ENCODE measurements at regions not wholly inside any gene's neighbourhood (a gene's known extent, or its start where the extent isn't known, plus 50 kb on each side); places are given as distances from the start of the nearest gene placed in this dataset.
"Not testable (repeated sequence)": the region's sequence is repeated elsewhere in the genome, so short reads cannot be mapped to it uniquely, and the experiment has no call there.

- intact Hi-C loops (cut with DNase I), result no loop called here
- TF ChIP-seq CTCF (IDR thresholded peaks at IDR 0.05), result no peak
- Histone ChIP-seq H3K4me3 (no peak overlapping the region), H3K9me3 (no peaks in the 10 kb centered on the region), H3K36me3 (ENCODE audit: insufficient read depth in 1 of 2, low read depth in 1 of 2) (no peaks in the 10 kb centered on the region), H3K4me1 (no peaks in the 10 kb centered on the region), H3K27me3 (ENCODE audit: insufficient read depth in 3 of 3, low read length in 2 of 3) (no peaks in the 10 kb centered on the region), H3K27ac (no peak overlapping the region)
- DNase-seq (no peak), ATAC-seq (no peak)
These were observed 80.0 kb downstream of the SHOX2 start for GRCh38 chr3:158026236-158026635.

GRCh38 chr3:158019897-158020296 lies 86.3 kb downstream of the SHOX2 start:
- H3K4me1 ChIP-seq; ATAC-seq; H3K27ac ChIP-seq; DNase-seq; H3K4me3 ChIP-seq; intact Hi-C loops (cut with DNase I); H3K9me3 ChIP-seq; H3K27me3 ChIP-seq (ENCODE audit: insufficient read depth in 3 of 3, low read length in 2 of 3); H3K36me3 ChIP-seq (ENCODE audit: insufficient read depth in 1 of 2, low read depth in 1 of 2): not testable (repeated sequence)
- WGBS, 3 donors, result 67 to 79% methylated on average over 5 to 12 of the region's 18 CpGs; no CpG with 5 or more reads in 1 of the 3 donors

GRCh38 chr3:158018462-158018861 lies 87.8 kb downstream of the SHOX2 start:
- no peaks in the 10 kb centered on the region for H3K9me3 ChIP-seq
- no peak overlapping the region for H3K4me3 ChIP-seq
- H3K27ac ChIP-seq, result no peak overlapping the region
- no peaks in the 10 kb centered on the region for H3K36me3 ChIP-seq (ENCODE audit: insufficient read depth in 1 of 2, low read depth in 1 of 2)
- H3K4me1 ChIP-seq, result no peaks in the 10 kb centered on the region
- no peaks in the 10 kb centered on the region for H3K27me3 ChIP-seq (ENCODE audit: insufficient read depth in 3 of 3, low read length in 2 of 3)
- DNase-seq (no peak), ATAC-seq (no peak)
- TF ChIP-seq CTCF (IDR thresholded peaks at IDR 0.05), result no peak
- intact Hi-C loops (cut with DNase I), result no loop called here
- 62 to 70% (median 67%) methylated on average over 1 of the region's 1 CpG for WGBS, 3 donors

GRCh38 chr3:158012901-158013300 lies 93.3 kb downstream of the SHOX2 start:
- no peak for TF ChIP-seq CTCF (IDR thresholded peaks at IDR 0.05)
- no peaks in the 10 kb centered on the region for H3K27me3 ChIP-seq (ENCODE audit: insufficient read depth in 3 of 3, low read length in 2 of 3)
- no peak for DNase-seq
- H3K4me3 ChIP-seq, result no peak overlapping the region
- H3K27ac ChIP-seq, result no peak overlapping the region
- ATAC-seq, result no peak
- intact Hi-C loops (cut with DNase I), result no loop called here
- H3K4me1 ChIP-seq, result no peaks in the 10 kb centered on the region
- no peaks in the 10 kb centered on the region for H3K9me3 ChIP-seq
- no peaks in the 10 kb centered on the region for H3K36me3 ChIP-seq (ENCODE audit: insufficient read depth in 1 of 2, low read depth in 1 of 2)

GRCh38 chr3:158005391-158006100 lies 100.7 kb downstream of the SHOX2 start:
- DNase-seq (no peak), ATAC-seq (no peak)
- Histone ChIP-seq H3K4me1 (no peaks in the 10 kb centered on the region), H3K27me3 (ENCODE audit: insufficient read depth in 3 of 3, low read length in 2 of 3) (no peaks in the 10 kb centered on the region), H3K4me3 (no peak overlapping the region), H3K27ac (no peak overlapping the region), H3K36me3 (ENCODE audit: insufficient read depth in 1 of 2, low read depth in 1 of 2) (no peaks in the 10 kb centered on the region), H3K9me3 (peaks cover 4% of the 10 kb centered on the region)
- intact Hi-C loops (cut with DNase I), result no loop called here
- WGBS, 3 donors, result 67 to 73% (median 71%) methylated on average over 10 of the region's 10 CpGs
- no peak for TF ChIP-seq CTCF (IDR thresholded peaks at IDR 0.05)

All from psoas muscle (tissue), 7 donors.